Esophagus mucosa (tissue), 1 donor: ENCODE measurements at regions not wholly inside any gene's neighbourhood (a gene's known extent, or its start where the extent isn't known, plus 50 kb on each side); places are given as distances from the start of the nearest gene placed in this dataset.
"Not testable (repeated sequence)": the region's sequence is repeated elsewhere in the genome, so short reads cannot be mapped to it uniquely, and the experiment has no call there.

ENCODE experiments used
- ATAC-seq: fragments of 200-7000 bp; cut with Tn5 transposase; one replicate; pipeline ENCODE4 v1.9.1; 2020
- donor health status: DM: yes; HTN: yes; CAD: no.

- ATAC-seq, result no peak
Observed at GRCh38 chr3:106473576-106474475, 605.0 kb upstream of the CBLB start.

GRCh38 chr3:106482451-106482850 lies 613.6 kb upstream of the CBLB start:
- no peak for ATAC-seq

- no peak for ATAC-seq
Observed at GRCh38 chr3:106485217-106485616, 616.4 kb upstream of the CBLB start.

- ATAC-seq, result no peak
Observed at GRCh38 chr3:106485802-106486201, 617.0 kb upstream of the CBLB start.

- ATAC-seq, result not testable (repeated sequence)
Observed at GRCh38 chr3:106486945-106487639, 618.3 kb upstream of the CBLB start.

GRCh38 chr3:106488331-106488730 lies 619.5 kb upstream of the CBLB start:
- ATAC-seq, result no peak

GRCh38 chr3:106491796-106492195 lies 623.0 kb upstream of the CBLB start:
- ATAC-seq, result no peak

GRCh38 chr3:106508331-106508893 lies 639.6 kb upstream of the CBLB start:
- ATAC-seq, result no peak

- ATAC-seq, result no peak
Observed at GRCh38 chr3:106510206-106510605, 641.4 kb upstream of the CBLB start.

- ATAC-seq, result no peak
Observed at GRCh38 chr3:106512846-106513245, 644.0 kb upstream of the CBLB start.

GRCh38 chr3:106514431-106514830 lies 645.6 kb upstream of the CBLB start:
- ATAC-seq, result no peak

- ATAC-seq, result no peak
Observed at GRCh38 chr3:106518516-106518915, 649.7 kb upstream of the CBLB start.

GRCh38 chr3:106522397-106522796 lies 653.6 kb upstream of the CBLB start:
- ATAC-seq, result no peak

GRCh38 chr3:106528932-106529331 lies 660.1 kb upstream of the CBLB start:
- ATAC-seq, result no peak

GRCh38 chr3:106529738-106530137 lies 660.9 kb upstream of the CBLB start:
- no peak for ATAC-seq

- ATAC-seq, result no peak
Observed at GRCh38 chr3:106530367-106530766, 661.6 kb upstream of the CBLB start.

GRCh38 chr3:106531771-106532329 lies 663.0 kb upstream of the CBLB start:
- not testable (repeated sequence) for ATAC-seq

GRCh38 chr3:106533093-106533787 lies 664.4 kb upstream of the CBLB start:
- no peak for ATAC-seq

- no peak for ATAC-seq
Observed at GRCh38 chr3:106533788-106534160, 665.0 kb upstream of the CBLB start.

- peak; percentile 83 for ATAC-seq
Observed at GRCh38 chr3:106534206-106534605, 665.4 kb upstream of the CBLB start.

GRCh38 chr3:106540743-106541142 lies 671.9 kb upstream of the CBLB start:
- ATAC-seq, result no peak

- ATAC-seq, result no peak
Observed at GRCh38 chr3:106542101-106542769, 673.4 kb upstream of the CBLB start.
